ENCODE measurements at regions not wholly inside any gene's neighbourhood (a gene's known extent, or its start where the extent isn't known, plus 50 kb on each side); places are given as distances from the start of the nearest gene placed in this dataset.

- TF ChIP-seq EGR1 (IDR thresholded peaks at IDR 0.05) (no peak), REST (IDR thresholded peaks at IDR 0.05; ENCODE audit: low read depth) (no peak), EP300 (IDR thresholded peaks at IDR 0.05; ENCODE audit: borderline replicate concordance) (no peak), RAD21 (IDR thresholded peaks at IDR 0.05; ENCODE audit: low read depth) (no peak), USF1 (IDR thresholded peaks at IDR 0.05) (no peak), TAF1 (IDR thresholded peaks at IDR 0.05; ENCODE audit: low read depth) (no peak)
Observed at GRCh38 chr7:9231630-9232121, 798.3 kb downstream of the NXPH1 start.

All from Ishikawa (cell line).